Nephron progenitor cell (in vitro differentiated cells): ENCODE measurements at regions not wholly inside any gene's neighbourhood (a gene's known extent, or its start where the extent isn't known, plus 50 kb on each side); places are given as distances from the start of the nearest gene placed in this dataset.

Experiments
- DNase-seq: peaks from one replicate; pipeline ENCODE4 v3.0.0; 2021
- H3K27ac Mint-ChIP-seq: 2 replicates; pipeline ENCODE4 v1.8.0; 2021; ENCODE audit warnings: mild to moderate bottlenecking, moderate library complexity, mixed read lengths
- H3K27me3 Mint-ChIP-seq: 2 replicates; pipeline ENCODE4 v1.8.0; 2021; ENCODE audit warnings: mild to moderate bottlenecking, low read depth, mixed read lengths; ENCODE audit not compliant: poor library complexity
- H3K36me3 Mint-ChIP-seq: 2 replicates; pipeline ENCODE4 v1.8.0; 2021; ENCODE audit warnings: low read depth, mixed read lengths
- H3K4me1 Mint-ChIP-seq: 2 replicates; pipeline ENCODE4 v1.8.0; 2021; ENCODE audit warnings: mixed read lengths
- H3K4me3 Mint-ChIP-seq: 2 replicates; pipeline ENCODE4 v1.8.0; 2021; ENCODE audit warnings: mild to moderate bottlenecking, moderate library complexity, mixed read lengths
- H3K9me3 Mint-ChIP-seq: 2 replicates; pipeline ENCODE4 v1.8.0; 2021; ENCODE audit warnings: mild to moderate bottlenecking, moderate library complexity, mixed read lengths
- CTCF ChIP-seq: fragments of 200-600 bp; sonication (generic); IDR thresholded peaks from 2 replicates; pipeline ENCODE4 v1.5.0; 2021; ENCODE audit warnings: antibody characterized with exemption

DNA sequence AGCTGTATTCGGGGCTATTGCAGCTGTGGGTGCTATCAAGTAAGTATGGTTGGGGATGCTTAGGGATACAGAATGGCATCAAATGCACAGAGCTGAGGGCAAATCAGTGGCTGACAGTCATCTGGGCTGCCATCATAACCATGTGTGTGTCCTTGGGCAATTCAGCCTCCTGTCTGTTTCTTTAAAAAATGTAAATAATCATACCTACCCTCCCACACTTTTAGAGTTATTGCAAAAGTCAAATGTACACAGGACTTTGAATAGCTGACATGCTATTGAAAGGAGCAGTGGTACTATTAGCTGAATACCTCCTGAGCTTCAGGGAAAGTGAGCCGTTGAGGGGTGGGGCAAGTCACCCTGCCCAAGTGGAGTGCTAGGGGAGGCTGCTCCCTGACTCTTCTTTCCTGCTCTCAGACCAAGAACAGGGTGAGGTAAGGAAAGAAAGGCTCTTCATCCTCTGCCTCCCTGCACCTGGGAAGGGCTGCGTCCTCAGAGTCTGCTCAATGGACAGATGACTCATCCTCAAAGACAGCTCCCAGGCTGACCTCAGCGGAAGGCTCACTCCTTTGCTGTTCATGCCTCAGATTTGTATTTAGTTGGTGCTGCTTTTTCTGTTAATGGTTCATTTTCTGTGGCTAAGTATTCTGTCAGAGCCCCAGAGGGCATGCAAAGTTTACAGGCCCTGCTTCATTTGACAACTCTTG lies 54.9 kb upstream of the BZW1 start:
- TF ChIP-seq CTCF = no peak
- no peaks in the 10 kb centered on the region for H3K36me3 Mint-ChIP-seq
- no peak overlapping the region for H3K27ac Mint-ChIP-seq
- peaks cover 24% of the 10 kb centered on the region for H3K27me3 Mint-ChIP-seq
- no peaks in the 10 kb centered on the region for H3K9me3 Mint-ChIP-seq
- H3K4me3 Mint-ChIP-seq = no peak overlapping the region
- peaks cover 7% of the 10 kb centered on the region for H3K4me1 Mint-ChIP-seq
- DNase-seq = no peak

GRCh38 chr2:200757399-200757798 lies 54.3 kb upstream of the BZW1 start:
- Mint-ChIP-seq H3K27ac (no peak overlapping the region), H3K27me3 (peaks cover 27% of the 10 kb centered on the region), H3K4me3 (no peak overlapping the region), H3K36me3 (no peaks in the 10 kb centered on the region), H3K4me1 (peaks cover 7% of the 10 kb centered on the region), H3K9me3 (no peaks in the 10 kb centered on the region)
- DNase-seq = no peak
- TF ChIP-seq CTCF = no peak

DNA sequence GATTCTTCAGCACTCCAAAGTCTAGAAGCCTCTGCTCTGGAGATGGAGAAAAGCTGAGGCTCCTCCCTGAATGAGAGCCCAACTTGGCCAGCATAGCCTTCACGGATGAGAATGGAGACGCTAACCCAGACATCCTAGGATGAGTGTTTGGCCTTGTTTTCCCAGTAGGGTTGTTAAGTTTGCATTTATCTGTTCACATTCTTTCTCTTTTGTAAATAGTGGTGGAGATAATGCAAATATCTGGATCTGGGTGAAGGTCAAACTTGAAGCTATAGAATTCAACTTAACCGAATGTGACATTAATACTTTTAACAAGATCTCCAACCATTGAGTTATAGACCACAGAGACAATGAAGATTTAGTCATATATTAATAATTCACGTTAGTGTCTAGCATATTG lies 53.4 kb upstream of the BZW1 start:
- no peaks in the 10 kb centered on the region for H3K36me3 Mint-ChIP-seq
- DNase-seq = no peak
- H3K27ac Mint-ChIP-seq = no peak overlapping the region
- no peak overlapping the region for H3K4me3 Mint-ChIP-seq
- no peaks in the 10 kb centered on the region for H3K9me3 Mint-ChIP-seq
- H3K4me1 Mint-ChIP-seq = peaks cover 7% of the 10 kb centered on the region
- peaks cover 31% of the 10 kb centered on the region for H3K27me3 Mint-ChIP-seq
- TF ChIP-seq CTCF = no peak

DNA sequence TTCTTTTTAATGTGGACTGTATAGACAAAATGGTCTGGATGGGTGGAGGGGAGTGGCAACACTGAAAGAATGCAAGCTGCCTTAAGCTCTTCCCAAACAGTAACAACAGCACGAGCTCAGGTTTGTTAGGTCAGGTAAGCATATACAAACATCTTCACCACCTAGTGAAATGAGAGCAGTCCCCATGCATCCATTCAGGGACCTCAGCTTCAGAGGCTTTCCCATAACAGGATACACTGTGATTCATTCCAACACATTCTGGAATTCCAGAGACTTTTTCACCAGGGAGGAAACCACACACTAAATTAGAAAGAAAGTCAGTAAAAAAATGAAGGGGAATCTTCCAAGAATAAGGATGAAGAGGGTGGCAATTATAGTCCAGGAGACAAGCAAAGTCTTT lies 50.4 kb upstream of the BZW1 start:
- H3K4me1 Mint-ChIP-seq = peaks cover 16% of the 10 kb centered on the region
- TF ChIP-seq CTCF = no peak
- H3K9me3 Mint-ChIP-seq = no peaks in the 10 kb centered on the region
- no peaks in the 10 kb centered on the region for H3K36me3 Mint-ChIP-seq
- no peak overlapping the region for H3K4me3 Mint-ChIP-seq
- no peak overlapping the region for H3K27ac Mint-ChIP-seq
- DNase-seq = no peak
- peaks cover 33% of the 10 kb centered on the region for H3K27me3 Mint-ChIP-seq
